DOHH2 (cell line): ENCODE measurements at regions not wholly inside any gene's neighbourhood (a gene's known extent, or its start where the extent isn't known, plus 50 kb on each side); places are given as distances from the start of the nearest gene placed in this dataset.

Source experiments
- H3F3A ChIP-seq: fragments of 200-600 bp; sonication (generic), shearing (Covaris generic); 2 replicates; pipeline ENCODE4 v1.6.0; 2016; ENCODE audit warnings: antibody characterized with exemption, mild to moderate bottlenecking; ENCODE audit not compliant: control insufficient read depth, insufficient read depth
- H3K27ac ChIP-seq: fragments of 200-600 bp; sonication (generic); 2 replicates; pipeline ENCODE4 v1.5.1; 2014; ENCODE audit warnings: low read depth, mild to moderate bottlenecking, low read length, moderate library complexity
- H3K27me3 ChIP-seq: fragments of 200-600 bp; sonication (generic); 2 replicates; pipeline ENCODE4 v1.6.1; 2014; ENCODE audit warnings: mild to moderate bottlenecking, low read length, mixed read lengths; ENCODE audit not compliant: control insufficient read depth
- H3K36me3 ChIP-seq: fragments of 200-600 bp; sonication (generic); 2 replicates; pipeline ENCODE4 v1.6.1; 2014; ENCODE audit warnings: mild to moderate bottlenecking, low read length, moderate library complexity, mixed read lengths; ENCODE audit not compliant: control insufficient read depth
- H3K4me1 ChIP-seq: fragments of 200-600 bp; sonication (generic); 2 replicates; pipeline ENCODE4 v1.6.1; 2014; ENCODE audit warnings: mild to moderate bottlenecking, low read length, mixed read lengths; ENCODE audit not compliant: control insufficient read depth
- H3K4me2 ChIP-seq: fragments of 200-600 bp; sonication (generic); 2 replicates; pipeline ENCODE4 v1.6.0; 2014; ENCODE audit warnings: mild to moderate bottlenecking, low read length, moderate library complexity
- H3K4me3 ChIP-seq: fragments of 200-600 bp; sonication (generic); 2 replicates; pipeline ENCODE4 v1.5.1; 2014; ENCODE audit warnings: mild to moderate bottlenecking, low read length, mixed read lengths
- H3K79me2 ChIP-seq: fragments of 200-600 bp; sonication (generic); 2 replicates; pipeline ENCODE4 v1.6.1; 2014; ENCODE audit warnings: mild to moderate bottlenecking, low read length, mixed read lengths; ENCODE audit not compliant: control insufficient read depth
- H3K9me2 ChIP-seq: fragments of 200-600 bp; sonication (generic); replicated peaks from 2 replicates; pipeline ENCODE4 v1.6.1; 2014; ENCODE audit warnings: mild to moderate bottlenecking, low read length, mixed read lengths; ENCODE audit not compliant: control insufficient read depth
- H3K9me3 ChIP-seq: fragments of 200-600 bp; sonication (generic); 2 replicates; pipeline ENCODE4 v1.6.1; 2014; ENCODE audit warnings: antibody characterized with exemption, low read length, mixed read lengths; ENCODE audit not compliant: control insufficient read depth, insufficient read depth
- H4K20me1 ChIP-seq: fragments of 200-600 bp; sonication (generic); 2 replicates; pipeline ENCODE4 v1.6.0; 2014; ENCODE audit warnings: low read depth, mild to moderate bottlenecking, antibody characterized with exemption, low read length, moderate library complexity; ENCODE audit not compliant: control insufficient read depth, insufficient read depth
- EZH2phosphoT487 ChIP-seq: fragments of 200-600 bp; sonication (generic); IDR thresholded peaks from 2 replicates; pipeline ENCODE4 v1.6.1; 2017; ENCODE audit warnings: borderline replicate concordance, mild to moderate bottlenecking, antibody characterized with exemption, low read length, moderate library complexity, mixed read lengths
- TF ChIP-seq, protein P1 (sequence below): fragments of 200-600 bp; sonication (generic); IDR thresholded peaks from one replicate; pipeline ENCODE4 v1.5.1; 2014; ENCODE audit warnings: antibody characterized with exemption, mild to moderate bottlenecking, low read depth, low read length; ENCODE audit not compliant: poor library complexity, severe bottlenecking

DNA sequence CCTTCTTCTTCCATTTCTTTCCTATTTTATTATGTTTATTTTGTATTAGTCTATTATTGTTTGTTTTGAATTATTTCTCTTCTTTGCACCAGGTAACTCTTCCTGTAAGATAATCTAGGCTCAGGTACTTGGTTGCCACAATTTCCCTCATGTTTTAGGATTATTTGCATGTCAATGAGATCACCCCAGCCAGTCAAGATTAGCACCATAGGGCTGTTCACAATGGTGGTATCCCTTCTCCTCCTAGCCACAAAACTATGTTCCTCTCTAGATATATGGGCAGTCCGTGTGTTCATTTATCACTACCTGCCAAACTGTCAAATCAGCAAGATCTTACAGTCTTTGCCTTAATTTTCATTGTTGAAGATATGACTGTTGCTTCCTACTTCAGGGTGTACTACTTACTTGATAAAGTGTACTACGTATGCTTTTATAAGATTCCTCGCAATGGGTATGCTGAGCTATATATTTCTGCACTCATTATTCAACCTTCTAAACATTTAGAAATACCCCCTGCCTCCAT is 1536.2 kb downstream of the PLA2G4A start:
- no peaks in the 10 kb centered on the region for H3K36me3 ChIP-seq
- no peaks in the 10 kb centered on the region for H3K79me2 ChIP-seq
- H3K9me3 ChIP-seq: no peaks in the 10 kb centered on the region
- TF ChIP-seq, protein P1, sequence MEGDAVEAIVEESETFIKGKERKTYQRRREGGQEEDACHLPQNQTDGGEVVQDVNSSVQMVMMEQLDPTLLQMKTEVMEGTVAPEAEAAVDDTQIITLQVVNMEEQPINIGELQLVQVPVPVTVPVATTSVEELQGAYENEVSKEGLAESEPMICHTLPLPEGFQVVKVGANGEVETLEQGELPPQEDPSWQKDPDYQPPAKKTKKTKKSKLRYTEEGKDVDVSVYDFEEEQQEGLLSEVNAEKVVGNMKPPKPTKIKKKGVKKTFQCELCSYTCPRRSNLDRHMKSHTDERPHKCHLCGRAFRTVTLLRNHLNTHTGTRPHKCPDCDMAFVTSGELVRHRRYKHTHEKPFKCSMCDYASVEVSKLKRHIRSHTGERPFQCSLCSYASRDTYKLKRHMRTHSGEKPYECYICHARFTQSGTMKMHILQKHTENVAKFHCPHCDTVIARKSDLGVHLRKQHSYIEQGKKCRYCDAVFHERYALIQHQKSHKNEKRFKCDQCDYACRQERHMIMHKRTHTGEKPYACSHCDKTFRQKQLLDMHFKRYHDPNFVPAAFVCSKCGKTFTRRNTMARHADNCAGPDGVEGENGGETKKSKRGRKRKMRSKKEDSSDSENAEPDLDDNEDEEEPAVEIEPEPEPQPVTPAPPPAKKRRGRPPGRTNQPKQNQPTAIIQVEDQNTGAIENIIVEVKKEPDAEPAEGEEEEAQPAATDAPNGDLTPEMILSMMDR: no peak
- no peak for TF ChIP-seq EZH2phosphoT487
- H3F3A ChIP-seq: no peaks in the 10 kb centered on the region
- no peak overlapping the region for H3K27ac ChIP-seq
- H4K20me1 ChIP-seq: no peaks in the 10 kb centered on the region
- no peak overlapping the region for H3K4me2 ChIP-seq
- no peaks in the 10 kb centered on the region for H3K4me1 ChIP-seq
- H3K4me3 ChIP-seq: no peak overlapping the region
- no peaks in the 10 kb centered on the region for H3K9me2 ChIP-seq
- H3K27me3 ChIP-seq: no peaks in the 10 kb centered on the region

DNA sequence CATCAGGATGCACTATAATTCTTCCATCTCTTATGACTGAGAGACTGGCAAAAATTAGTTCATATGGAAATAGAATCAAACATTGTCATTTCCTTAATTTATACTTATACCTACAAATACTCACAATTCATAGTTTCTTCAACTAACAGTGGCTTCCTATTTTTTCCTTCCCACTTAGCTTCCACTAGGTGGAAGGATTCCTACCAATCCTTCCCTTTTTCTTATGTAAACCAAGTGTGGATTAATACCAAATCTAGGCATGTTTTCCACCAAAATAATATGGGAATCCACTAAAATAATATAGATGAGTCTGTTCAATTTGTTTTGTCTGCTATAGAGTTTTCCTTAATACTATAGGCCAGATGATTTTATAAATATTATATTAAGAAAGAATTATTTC is 1537.1 kb downstream of the PLA2G4A start:
- Histone ChIP-seq H4K20me1 (no peaks in the 10 kb centered on the region), H3F3A (no peaks in the 10 kb centered on the region), H3K79me2 (no peaks in the 10 kb centered on the region), H3K4me3 (no peak overlapping the region), H3K36me3 (no peaks in the 10 kb centered on the region), H3K9me2 (no peaks in the 10 kb centered on the region), H3K27ac (no peak overlapping the region), H3K27me3 (no peaks in the 10 kb centered on the region), H3K4me1 (no peaks in the 10 kb centered on the region), H3K4me2 (no peak overlapping the region), H3K9me3 (no peaks in the 10 kb centered on the region)
- TF ChIP-seq, protein P1: no peak
- no peak for TF ChIP-seq EZH2phosphoT487

DNA sequence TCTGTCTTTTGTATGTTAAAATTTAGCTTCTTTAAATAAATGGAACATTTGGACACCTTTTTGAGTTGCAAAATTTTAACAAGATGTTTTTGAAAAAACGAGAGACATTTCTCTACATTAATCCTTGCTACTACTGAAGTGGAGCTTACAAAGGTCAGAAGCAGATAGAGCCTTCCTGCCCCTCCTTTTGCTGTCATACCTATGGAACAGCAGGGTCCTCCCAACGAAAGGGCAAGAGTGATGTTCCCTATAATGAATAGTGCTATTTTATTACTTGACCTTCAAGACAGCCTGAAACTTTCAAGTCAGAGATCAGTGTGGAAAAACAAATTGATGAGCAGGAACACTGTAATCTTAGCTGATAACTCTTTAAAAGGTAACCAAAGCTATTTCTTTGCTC is 1538.9 kb downstream of the PLA2G4A start:
- no peaks in the 10 kb centered on the region for H4K20me1 ChIP-seq
- H3K36me3 ChIP-seq: no peaks in the 10 kb centered on the region
- H3F3A ChIP-seq: no peaks in the 10 kb centered on the region
- H3K27ac ChIP-seq: no peak overlapping the region
- H3K4me2 ChIP-seq: no peak overlapping the region
- no peak for TF ChIP-seq EZH2phosphoT487
- TF ChIP-seq, protein P1: no peak
- H3K4me3 ChIP-seq: no peak overlapping the region
- H3K4me1 ChIP-seq: no peaks in the 10 kb centered on the region
- H3K27me3 ChIP-seq: no peaks in the 10 kb centered on the region
- H3K9me2 ChIP-seq: no peaks in the 10 kb centered on the region
- no peaks in the 10 kb centered on the region for H3K9me3 ChIP-seq
- no peaks in the 10 kb centered on the region for H3K79me2 ChIP-seq
